ENCODE measurements at regions not wholly inside any gene's neighbourhood (a gene's known extent, or its start where the extent isn't known, plus 50 kb on each side); places are given as distances from the start of the nearest gene placed in this dataset.

DNA sequence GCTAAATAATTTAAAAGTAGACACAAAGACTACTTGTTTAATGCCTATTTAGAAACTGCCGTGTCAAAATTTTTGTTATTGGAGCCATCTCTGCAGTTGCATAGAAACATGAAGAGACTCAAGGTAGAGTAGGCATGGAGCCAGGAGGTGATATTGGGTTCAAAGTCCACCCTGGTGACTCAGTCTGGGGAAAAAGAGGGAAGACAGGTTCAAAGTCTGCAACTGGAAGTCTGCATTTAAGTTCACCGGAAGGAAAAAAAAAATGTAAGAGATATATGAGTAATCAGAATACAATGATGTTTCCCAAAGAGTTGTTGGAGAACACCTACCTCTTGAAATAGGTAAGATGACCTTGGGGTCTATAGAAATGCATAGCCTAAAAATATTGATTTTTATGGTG, 67.4 kb upstream of the QRFPR start:
- TF ChIP-seq CTCF (IDR thresholded peaks at IDR 0.05 in 2 of 3, conservative IDR thresholded peaks at IDR 0.05 in 1 of 3; ENCODE audit: insufficient read depth in 2 of 3, low read depth in 1 of 3, low read length in 3 of 3) (no peak), SMAD4 (CRISPR knock-in tag; conservative IDR thresholded peaks at IDR 0.05) (no peak), NONO (IDR thresholded peaks at IDR 0.05; ENCODE audit: low read depth in 2 of 2, low read length in 1 of 2) (no peak)
- TF ChIP-seq, protein P1, sequence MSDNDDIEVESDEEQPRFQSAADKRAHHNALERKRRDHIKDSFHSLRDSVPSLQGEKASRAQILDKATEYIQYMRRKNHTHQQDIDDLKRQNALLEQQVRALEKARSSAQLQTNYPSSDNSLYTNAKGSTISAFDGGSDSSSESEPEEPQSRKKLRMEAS (CRISPR knock-in tag; IDR thresholded peaks at IDR 0.05) = no peak

All from K562 (cell line).